ENCODE measurements at regions not wholly inside any gene's neighbourhood (a gene's known extent, or its start where the extent isn't known, plus 50 kb on each side); places are given as distances from the start of the nearest gene placed in this dataset.

DNA sequence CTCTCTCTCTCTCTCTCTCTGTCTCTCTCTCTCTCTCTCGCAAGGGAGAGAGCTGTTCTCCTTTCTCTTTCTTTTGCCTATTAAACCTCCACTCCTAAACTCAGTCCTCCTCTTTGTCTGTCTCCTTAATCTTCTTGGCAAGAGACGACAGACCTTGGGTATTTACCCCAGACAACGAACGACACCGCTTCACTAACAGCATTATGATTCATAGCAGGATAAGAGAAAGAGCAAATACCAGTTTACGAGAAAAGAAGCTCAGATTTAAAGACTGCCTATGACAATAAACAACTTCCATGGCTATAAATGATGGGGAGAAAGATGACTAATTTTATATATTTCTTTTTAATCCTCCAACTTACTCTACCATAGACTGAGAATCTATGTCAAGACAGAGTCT lies 1396.5 kb upstream of the CELF2 start:
- no peak for DNase-seq (ENCODE audit: low read depth in 2 of 2)

DNA sequence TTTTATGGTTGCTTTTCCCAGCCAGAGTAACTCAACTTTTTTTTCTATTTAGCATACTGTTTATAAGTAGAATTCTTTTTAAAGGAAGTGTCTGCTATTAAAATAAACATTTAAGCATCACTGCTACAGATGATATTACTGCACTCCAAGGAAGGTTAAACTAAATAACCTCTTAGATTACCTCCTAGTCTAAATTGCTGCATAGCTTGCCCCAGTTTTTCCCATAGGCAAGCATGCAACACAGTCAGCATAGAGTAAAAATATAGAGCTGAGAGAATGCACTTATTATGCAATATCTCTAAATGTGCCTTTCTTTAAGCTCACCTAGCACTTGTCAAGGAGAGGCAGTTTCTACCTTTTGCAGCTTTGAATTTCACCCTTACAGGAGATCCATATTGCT lies 1392.4 kb upstream of the CELF2 start:
- no peak for DNase-seq (ENCODE audit: low read depth in 2 of 2)

DNA sequence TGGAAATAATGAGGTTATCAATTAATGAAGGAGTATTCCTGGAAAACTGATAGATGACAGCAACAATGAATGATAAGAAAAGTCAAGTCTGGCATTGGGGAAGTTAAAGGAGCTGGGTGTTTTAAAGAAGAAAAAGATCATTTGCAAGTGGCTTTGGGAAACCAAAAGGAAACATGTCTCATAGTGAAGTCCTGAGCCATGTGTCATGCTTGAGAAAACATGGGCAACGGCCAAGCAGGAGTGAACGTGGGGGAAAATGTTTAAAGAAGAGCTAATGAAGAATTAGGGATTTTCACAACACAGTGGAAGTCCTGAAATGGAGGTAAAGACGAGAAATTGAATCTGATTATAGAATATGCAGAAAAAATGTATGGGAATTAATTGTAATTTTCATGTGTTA lies 1383.2 kb upstream of the CELF2 start:
- DNase-seq (ENCODE audit: low read depth in 2 of 2): no peak

DNA sequence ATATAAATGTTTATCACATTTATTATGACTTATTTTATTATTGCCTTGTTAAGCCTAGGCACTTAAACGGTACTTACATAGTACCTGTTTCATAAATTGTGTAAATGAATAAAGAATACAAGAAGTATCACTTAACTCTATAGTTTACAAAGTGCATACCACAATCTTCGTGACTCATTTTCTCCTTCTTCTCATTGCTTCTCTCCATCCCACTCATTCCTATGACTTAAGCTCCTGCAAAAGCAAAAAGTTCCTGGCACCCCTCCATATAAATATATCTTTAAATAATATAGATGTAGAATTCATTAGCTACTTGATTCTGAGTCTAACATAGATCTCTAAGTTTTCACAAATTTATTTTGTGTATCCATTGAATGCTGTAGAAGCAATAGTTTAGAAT lies 1382.0 kb upstream of the CELF2 start:
- DNase-seq (ENCODE audit: low read depth in 2 of 2): no peak

DNA sequence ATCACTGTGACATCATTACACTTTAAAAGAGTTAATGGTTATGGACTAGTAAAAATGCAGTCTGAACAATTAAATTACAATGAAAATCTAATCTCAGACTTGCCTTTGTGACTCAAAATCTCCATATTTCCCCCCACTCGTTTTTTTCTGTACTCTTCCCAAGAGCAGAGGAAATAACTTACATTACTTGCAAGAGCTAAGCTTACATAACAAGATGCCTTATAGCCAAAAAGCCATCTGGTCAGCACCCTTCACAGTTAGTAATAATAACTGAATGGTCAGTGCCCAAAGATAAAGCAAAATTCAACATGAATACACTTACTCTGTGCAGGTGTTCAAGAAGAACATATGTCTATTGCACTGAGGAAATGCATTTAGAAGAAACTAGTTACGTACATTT lies 1381.5 kb upstream of the CELF2 start:
- no peak for DNase-seq (ENCODE audit: low read depth in 2 of 2)

DNA sequence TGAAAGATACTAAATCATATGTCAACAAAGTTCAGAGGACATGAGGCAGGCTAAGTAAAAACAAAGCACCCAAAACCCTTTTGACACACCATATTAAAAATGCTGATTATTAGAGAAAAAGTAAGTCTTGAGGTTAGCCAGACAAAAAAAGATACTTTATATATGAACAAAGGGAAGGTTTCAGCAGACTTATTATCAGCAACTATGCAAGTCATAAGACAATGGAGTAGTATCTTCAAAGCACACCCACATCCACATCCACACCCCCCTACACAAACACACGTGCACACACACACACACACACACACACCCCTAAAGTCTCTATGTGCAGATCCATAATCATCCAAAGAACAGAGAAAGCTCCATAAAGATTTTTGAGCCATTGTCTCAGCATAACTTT lies 1373.9 kb upstream of the CELF2 start:
- no peak for DNase-seq (ENCODE audit: low read depth in 2 of 2)

DNA sequence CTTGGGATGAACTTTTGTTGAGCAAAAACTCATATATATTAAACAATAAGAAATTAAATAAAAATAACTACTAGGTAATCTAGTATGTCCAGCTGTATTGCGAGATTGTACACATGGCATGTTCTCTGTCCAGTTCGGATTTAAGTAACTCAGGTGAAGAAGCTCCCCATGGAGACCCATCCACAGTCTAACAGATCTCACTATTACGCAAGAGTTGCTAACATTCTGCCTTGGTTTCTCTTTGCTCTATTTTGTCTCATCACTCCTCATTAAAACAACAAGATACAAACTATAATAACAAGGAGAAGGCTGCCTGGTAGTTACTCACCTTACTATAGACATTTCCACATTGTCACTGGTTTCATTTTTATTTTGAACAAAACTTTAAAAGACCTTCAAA lies 1372.3 kb upstream of the CELF2 start:
- no peak for DNase-seq (ENCODE audit: low read depth in 2 of 2)

DNA sequence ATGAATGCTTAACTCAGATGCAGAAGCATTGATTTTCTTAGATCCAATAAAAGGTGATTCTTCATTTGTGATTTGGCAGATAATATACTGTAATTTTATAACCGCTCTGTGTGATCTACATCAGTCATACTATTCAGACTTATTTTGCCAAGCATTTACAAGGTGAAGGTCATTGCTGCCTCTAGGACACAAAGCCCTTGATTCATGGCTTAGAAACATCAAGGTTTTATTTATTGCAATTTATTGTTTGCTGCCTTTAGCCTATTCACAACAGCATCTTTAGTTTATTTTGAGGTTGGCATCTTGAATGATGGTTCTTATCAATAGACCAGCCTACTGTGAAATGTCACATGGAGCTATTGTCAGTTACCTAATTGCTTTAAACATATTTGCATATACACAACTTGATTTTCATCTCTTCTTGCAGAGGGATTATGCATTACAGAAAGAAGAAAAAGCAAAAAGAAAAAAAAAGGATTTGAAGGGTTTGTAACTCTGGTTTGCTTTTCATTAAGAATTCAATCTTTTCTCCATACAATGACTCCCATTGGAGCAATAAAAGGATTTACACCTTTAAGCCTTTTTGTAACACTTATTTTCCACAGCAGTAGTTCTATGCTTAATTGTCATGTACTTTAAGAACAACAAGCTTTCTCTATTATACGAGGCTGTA lies 1371.6 kb upstream of the CELF2 start:
- no peak for DNase-seq (ENCODE audit: low read depth in 2 of 2)

DNA sequence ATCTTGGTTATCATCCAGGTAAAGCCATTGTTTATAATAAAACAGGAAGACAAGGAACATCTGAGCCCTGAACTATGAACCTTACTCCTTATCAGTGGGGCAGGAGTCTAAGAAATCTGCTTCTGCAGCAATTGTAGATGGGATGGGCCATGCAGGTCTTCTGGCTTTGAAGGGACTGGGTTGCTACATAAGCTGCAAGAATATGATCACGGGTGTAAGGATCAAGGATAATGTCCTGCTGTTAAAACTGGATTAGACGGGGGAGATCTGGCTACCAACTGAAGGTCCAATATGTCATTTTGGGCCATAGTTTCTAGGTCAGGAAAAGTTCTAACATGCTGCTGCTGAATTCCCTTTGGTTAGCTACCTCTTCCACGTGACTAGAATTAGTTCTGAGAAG lies 1363.4 kb upstream of the CELF2 start:
- DNase-seq (ENCODE audit: low read depth in 2 of 2): no peak

DNA sequence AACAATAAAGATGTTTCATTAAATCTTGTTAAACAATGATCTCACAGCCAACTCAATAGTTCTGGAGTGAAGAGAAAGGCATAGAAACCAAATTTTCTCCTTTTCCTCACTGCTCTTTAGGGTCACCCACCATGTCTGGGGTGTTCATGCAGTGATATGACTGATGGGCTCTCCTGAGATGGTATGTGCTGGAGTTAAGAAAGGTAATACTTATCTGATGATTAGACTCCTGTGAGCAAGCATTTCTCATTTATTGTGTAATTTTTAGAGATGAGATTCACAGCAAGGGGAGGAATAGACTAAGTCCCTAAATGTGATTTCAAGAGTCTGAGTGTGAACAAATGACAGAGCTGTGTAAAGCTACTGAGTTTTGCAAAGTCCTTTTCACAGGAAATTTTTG lies 1361.3 kb upstream of the CELF2 start:
- DNase-seq (ENCODE audit: low read depth in 2 of 2): no peak

DNA sequence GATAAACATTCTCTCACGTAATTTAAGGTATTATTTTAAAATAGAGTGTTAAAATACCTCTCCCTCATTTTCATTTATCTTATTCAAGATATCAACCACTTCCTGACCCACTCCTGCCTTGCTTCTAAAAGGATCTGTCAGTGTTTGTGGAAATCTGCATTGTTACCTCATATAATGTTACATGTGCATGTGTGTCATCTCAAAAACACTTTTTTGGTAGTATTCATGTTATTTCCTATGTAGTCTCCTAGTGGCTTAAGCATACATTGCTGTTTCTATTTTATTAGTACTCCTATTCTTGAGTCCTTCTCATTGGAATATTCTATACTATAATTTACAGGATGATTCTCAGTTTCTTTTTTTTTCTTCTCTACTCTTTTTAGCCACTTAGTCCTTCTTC lies 1360.7 kb upstream of the CELF2 start:
- no peak for DNase-seq (ENCODE audit: low read depth in 2 of 2)

DNA sequence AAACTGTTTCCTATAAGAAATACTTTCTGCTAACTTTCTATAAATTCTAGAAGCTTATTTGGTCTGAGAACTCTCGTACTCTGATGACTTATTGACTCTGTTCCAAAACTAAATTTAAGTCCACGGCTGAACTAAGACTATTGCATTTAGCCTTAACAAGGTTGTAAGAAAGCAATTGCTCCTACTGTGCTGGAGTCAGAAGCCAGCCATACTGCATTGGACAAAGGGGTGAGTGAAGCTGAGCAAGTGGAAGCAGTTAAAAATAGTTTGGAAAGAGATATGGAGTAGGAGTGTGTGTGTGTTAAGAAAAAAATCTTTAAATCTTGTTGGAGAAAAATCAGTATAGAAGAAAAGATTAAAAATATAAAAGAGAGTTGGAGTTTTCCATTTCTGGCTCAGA lies 1360.1 kb upstream of the CELF2 start:
- no peak for DNase-seq (ENCODE audit: low read depth in 2 of 2)

DNA sequence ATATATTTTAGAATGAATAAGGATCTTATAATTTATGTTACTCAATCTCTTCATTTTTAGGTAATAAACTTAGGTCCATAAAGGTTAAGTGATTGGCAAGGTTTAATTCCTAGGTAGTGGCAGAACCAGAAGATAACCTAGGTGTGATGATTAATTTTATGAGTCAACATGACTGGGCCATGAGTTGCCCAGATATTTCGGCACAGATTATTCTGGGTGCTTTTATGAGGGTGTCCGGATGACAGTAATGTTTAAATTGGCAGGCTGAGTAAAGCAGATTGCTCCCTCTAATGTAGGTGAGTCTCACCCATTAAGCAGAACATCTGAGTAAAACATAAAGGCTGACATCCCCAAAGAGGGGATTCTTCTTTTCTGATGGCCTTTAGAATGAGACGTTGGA lies 1349.3 kb upstream of the CELF2 start:
- no peak for DNase-seq (ENCODE audit: low read depth in 2 of 2)

DNA sequence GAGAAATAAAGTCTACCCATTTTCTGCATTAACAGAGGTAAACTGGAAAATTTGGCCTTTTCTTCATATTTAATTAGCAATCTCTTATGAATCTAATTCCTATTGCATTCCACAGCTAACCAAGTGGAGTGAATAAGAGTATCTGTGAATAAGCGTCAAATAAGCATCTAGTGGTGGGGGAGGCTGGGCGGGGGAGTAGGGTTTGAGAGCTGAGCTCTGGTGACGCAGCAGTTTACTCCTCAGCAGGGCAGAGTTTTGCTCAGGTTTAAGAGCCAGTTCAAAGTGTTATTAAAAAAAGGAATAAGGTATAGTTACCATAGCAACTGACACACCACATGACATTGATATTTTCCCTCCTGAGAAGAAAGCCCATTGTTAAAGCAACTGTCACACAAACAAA lies 1346.8 kb upstream of the CELF2 start:
- DNase-seq (ENCODE audit: low read depth in 2 of 2): no peak

DNA sequence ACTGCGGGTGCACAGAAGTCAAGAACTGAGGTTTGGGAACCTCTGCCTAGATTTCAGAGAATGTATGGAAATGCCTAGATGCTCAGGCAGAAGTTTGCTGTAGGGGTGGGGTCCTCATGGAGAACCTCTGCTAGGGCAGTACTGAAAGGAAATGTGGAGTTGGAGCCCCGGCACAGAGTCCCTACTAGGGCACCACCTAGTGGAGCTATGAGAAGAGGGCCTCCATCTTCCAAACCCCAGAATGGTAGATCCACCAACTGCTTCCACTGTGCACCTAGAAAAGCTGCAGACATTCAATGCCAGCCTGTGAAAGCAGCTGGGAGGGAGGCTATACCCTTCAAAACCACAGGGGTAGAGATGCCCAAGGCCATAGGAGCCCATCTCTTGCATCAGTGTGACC lies 1336.0 kb upstream of the CELF2 start:
- DNase-seq (ENCODE audit: low read depth in 2 of 2): no peak

DNA sequence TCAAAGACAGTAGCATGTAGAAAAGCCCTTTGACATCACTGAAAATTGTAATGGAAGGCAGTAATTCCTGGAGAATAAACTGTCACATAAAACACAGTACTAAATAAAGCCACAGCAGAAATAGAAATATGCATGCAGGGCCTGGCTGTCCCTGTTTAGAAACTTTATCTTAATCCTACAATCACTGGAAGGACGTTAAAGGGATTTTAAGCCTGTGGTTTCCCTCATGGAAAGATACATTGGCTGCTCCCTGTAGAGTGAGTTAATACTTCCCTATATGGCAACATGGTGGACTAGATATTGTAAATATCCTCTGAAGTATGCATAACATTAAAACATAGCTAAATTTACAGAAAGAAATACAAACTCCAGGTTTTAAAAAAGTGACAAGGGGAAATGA lies 1334.9 kb upstream of the CELF2 start:
- no peak for DNase-seq (ENCODE audit: low read depth in 2 of 2)

DNA sequence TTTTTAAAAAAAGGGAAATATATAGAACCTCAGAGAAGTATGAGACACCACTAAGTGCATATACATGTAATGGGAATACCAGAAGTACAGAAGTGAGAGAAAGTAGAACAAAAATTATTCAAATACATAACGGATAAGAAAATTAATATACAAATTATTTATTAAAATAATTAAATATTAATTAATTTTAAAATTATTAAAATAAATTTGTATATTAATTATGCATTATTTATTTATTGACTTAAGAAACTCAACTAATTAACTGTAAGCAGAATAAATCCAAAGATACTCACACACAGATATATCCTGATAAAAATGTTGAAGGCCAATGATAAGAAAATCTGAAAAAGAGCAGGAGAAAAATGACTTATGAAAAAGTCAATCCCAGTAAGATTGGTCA lies 1333.5 kb upstream of the CELF2 start:
- DNase-seq (ENCODE audit: low read depth in 2 of 2): no peak

DNA sequence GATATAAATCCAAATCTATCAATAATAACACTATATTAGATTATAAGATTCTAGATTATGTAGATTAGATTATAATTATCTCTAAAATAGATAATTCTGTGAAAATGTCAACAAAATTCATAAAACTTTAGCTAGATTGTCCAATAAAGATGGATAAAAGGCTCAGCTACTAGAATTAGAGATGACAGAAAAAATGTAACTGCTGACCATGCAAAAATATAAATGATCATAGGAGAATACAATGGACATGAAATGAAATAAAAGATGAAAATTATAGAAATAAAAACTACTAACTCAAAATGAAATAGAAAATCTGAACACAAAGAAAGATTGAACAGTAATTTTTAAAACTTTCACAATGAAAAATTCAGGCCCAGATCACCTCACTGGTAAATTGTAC lies 1332.1 kb upstream of the CELF2 start:
- no peak for DNase-seq (ENCODE audit: low read depth in 2 of 2)

DNA sequence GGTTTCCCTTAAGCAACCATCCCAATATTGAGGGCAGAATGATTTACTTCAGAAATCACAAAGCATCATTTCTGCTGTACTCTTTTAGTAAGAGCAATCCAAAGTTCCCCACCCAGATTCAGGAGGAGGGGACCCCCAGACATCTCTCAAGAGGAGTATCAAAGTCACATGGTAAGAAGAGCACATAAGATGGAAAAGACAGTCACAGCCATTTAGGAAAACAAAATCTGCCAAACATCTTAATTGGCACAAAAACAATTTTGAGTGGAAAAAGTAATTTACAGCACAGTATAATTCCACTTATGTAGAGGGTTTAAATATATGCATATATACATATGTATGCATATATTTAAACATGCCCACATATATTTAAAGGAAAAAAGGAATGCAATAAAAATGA lies 1329.0 kb upstream of the CELF2 start:
- DNase-seq (ENCODE audit: low read depth in 2 of 2): no peak

DNA sequence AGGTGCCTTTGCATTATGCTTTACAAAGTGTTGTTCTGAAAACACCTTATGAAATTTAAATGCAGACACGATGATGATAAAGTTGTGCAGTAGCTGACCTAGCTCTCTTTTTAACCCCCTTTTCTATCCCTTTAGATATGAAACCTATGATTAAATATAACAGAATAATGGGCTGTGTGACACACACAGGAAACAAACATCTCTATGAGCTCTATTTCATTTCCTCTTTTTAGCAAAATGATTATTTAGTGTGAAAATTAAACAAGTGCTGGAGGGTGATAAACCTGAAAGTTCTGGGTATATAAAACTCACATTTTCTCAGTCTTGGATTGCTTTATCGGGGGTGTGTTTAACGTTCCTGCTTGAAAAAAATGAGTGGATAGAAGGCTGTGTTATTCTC lies 1310.5 kb upstream of the CELF2 start:
- no peak for DNase-seq (ENCODE audit: low read depth in 2 of 2)

DNA sequence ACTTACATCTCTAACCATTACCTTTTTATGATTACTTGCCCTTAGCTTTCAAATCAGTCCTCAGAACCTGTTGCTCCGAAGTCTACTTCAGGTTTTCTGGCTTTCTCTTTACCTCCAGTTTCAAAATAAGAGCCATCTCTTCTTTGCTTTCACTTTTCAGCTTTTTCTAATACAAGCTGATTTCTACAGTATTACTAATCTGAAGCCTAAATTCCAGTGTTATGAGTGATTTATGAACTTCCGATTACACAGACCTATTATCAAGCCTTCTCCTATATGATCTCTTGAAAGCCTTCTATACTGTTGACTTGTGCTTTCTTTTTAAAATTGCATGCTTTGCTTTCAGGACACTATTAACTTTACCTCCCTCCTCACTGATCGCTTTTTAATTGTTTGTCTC lies 1307.8 kb upstream of the CELF2 start:
- DNase-seq (ENCODE audit: low read depth in 2 of 2): no peak

DNA sequence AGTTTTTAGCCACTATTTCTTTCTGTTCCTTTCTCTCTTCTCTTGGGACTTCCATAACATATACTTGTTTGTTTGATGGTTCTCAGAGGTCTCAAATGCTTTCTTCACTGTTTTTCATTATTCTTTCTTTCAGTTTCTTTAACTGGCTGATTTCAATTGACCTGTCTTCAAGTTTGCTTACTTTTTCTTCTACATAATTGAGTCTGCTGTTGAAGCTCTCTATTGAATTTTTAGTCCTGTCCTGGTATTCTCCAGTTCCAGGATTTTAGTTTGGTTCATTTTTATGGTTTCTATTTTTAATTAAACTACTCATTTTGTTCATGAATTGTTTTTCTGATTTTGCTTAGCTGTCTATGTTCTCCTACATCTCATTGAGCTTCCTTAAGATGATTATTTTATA lies 1305.3 kb upstream of the CELF2 start:
- DNase-seq (ENCODE audit: low read depth in 2 of 2): no peak

DNA sequence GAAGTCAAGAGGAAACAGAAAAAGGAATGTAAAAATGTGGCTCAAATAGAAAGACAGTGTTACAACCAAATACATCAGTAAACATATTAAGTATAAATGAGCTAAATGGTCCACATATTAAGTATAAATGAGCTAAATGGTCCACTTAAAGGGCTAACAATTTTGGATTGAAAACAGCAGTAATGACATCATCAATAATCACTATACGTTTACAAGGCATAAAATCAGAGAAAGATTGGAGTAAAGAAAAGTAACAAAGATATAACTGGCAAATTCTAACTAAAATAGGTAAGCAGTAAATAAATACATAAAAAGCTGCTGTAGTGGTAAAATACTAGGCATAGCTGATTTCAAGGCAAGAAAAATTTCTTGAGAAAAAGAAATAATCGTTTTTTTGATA lies 1298.4 kb upstream of the CELF2 start:
- DNase-seq (ENCODE audit: low read depth in 2 of 2): no peak

DNA sequence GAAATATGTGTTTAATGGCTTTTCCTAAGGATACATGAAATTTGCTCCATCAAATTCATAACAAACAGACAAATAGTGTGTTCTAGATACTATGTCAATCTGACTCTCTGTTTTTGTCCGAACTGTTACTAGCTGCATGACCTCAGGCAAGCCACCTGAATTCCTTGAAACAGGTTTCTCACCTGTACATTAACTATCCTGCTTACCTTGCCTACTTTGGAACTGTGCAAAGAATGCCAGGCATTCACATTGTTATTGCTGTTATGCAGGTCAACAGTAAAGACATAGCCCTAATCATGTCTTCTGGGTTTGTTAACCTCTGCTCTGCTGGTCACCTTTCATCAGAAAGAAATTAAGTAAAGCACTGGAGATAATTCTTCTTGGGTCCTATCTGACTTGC lies 1283.9 kb upstream of the CELF2 start:
- no peak for DNase-seq (ENCODE audit: low read depth in 2 of 2)

DNA sequence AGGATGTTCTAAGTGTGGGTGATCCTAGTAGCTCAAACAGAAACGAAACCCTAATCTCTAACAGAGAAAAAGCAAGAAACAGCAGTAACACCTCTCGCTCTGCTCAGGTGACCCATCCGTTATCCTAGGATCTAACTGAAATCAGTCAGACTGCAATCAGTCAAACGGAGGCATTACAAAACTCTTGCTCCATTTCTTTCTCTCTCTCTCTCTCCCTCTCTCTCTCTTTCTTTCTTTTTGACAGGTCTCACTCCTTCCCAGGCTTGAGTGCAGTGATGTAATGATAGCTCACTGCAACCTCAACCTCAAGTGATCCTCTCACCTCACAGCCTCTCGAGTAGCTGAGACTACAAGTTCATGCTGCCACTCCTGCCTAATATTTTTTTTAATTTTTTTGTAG lies 1283.5 kb upstream of the CELF2 start:
- no peak for DNase-seq (ENCODE audit: low read depth in 2 of 2)

Data from stimulated activated CD4-positive, alpha-beta T cell treated with anti-CD3 and anti-CD28 coated beads, Interleukin-12 subunit alpha, Interleukin-12 subunit beta, amount 100 ng/mL, for 24 hours (primary cell).